ENCODE measurements at regions not wholly inside any gene's neighbourhood (a gene's known extent, or its start where the extent isn't known, plus 50 kb on each side); places are given as distances from the start of the nearest gene placed in this dataset.

GRCh38 chr20:1707588-1708449 is 50.2 kb upstream of the SIRPG start:
- DNase-seq = no peak
- no peak for TF ChIP-seq CTCF (IDR thresholded peaks at IDR 0.05; ENCODE audit: low read depth, low read length)
- H3K4me1 ChIP-seq = peaks cover 7% of the 10 kb centered on the region
- no peaks in the 10 kb centered on the region for H3K27me3 ChIP-seq
- H3K36me3 ChIP-seq = no peaks in the 10 kb centered on the region
- H3K4me3 ChIP-seq (ENCODE audit: low read depth, low read length) = no peak overlapping the region
- H3K9me3 ChIP-seq = no peaks in the 10 kb centered on the region

Measured in BE2C (cell line).